ENCODE measurements at regions not wholly inside any gene's neighbourhood (a gene's known extent, or its start where the extent isn't known, plus 50 kb on each side); places are given as distances from the start of the nearest gene placed in this dataset.
A peak's percentile ranks its signal among the peaks of the same experiment; 100 is the strongest.
"Not testable (repeated sequence)": the region's sequence is repeated elsewhere in the genome, so short reads cannot be mapped to it uniquely, and the experiment has no call there.

DNA sequence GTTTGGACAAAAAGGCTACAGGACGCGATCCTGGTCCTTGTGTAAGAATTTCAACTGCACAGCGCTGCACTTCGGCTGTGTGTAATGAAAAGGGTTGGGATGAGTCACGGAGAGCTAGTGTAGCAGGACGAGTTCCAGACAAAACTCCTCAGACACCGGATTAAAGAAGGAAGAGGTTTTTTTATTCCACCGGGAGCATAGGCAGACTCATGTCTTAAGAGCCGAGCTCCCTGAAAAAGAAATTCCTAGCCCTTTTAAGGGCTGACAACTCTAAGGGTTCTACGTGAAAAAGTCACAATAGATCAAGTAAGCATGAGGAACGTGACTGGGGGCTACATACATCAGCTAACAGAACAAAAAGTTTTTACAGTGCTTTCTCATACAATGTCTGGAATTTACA, 54.8 kb upstream of the FAM90A1 start:
- DNase-seq: not testable (repeated sequence)

DNA sequence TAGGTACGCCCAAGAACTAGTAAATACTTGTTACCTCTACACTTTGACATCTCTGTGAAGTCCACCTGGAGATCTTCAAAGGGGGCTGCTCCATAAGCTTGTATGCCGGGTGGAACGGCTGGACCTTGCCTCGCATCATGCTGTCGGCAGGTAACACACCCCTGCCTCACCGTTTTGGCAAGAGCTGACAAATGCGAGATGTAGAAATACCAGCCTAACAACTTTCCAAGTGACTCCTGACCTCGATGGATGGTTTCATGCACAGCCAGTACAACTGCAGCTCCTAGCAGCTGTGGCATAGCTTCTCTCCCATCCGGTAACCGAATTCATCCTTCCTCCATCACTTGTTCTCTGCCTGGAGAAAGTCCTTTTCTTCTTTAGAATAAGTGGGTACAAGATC, 58.3 kb upstream of the FAM90A1 start:
- not testable (repeated sequence) for DNase-seq

DNA sequence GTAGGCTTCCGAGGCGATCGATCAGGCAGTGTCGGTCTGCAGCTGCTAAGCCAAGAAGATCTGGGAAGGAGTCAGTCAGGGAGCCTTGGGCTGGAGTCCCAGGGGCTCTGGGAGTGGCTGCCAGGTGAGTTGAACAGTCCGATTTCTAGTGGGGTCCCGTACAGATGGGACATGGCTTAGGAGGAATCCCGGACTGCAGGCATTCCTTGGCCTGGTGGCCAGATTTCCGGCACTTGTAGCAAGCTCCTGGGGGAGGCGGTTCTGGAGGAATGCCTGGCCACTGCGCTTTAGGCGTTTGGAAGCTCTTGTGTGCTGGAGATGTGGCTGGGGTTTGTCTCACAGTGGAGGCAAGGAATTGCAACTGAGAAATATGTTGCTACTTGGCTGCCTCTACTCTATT, 64.3 kb upstream of the FAM90A1 start:
- not testable (repeated sequence) for DNase-seq

DNA sequence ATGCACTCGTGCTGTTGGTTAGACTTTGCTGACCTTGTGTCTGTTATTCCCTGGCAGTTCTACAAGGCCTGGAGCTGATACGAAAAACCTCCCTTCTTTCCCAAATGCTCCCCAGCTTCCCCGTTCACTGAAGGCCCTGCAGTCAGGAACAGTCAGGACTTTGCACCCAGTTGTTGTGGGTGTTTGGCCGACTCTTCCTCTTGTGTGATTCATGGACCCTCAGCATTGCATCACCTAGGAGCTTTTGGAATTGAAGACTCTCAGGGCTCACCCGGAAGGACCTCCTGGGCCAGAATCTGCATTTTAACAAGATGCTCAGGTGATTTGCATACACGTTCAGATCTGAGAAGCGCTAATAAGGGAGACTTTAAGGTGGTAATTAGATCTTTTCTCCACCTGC, 67.2 kb upstream of the FAM90A1 start:
- not testable (repeated sequence) for DNase-seq

DNA sequence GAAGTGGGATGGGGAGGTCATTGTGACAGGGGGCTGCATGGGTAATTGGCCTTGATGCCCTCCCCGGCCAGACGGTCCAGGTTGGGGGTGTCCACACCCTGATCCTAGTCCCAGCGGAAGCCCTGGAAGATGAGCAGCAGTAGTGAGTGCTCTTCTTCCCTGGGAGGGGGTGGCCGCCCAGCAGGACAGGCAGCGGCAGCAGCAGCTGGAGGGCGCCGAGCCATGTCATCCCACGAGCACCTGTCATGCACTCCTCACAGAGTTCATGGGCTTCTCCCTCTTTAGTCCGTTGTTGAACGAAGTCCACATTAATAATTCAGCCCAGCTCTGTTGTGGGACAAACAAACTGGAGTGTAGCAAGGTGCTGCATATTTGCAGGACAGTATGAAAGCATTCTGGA, 81.2 kb upstream of the FAM90A1 start:
- DNase-seq: not testable (repeated sequence)

DNA sequence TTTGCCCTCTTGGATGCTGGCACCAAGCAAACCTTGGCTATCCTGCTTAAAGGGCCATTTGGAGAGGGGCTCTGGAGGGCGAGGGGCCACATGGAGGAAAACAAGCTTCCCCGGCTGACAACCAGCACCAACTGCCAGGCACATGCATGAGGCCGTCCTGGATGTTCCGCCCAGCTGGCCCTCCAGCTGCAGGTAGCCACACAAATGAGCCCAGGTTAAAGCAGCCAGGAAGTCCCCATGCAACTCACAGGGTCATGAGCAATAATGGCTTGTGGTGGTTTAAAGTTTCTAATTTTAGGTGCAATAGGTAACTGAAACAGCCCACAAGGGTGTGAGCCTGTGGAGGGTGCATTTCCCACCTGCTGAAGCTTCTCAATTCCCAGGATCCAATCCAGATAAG, 88.6 kb upstream of the FAM90A1 start:
- DNase-seq: not testable (repeated sequence)

DNA sequence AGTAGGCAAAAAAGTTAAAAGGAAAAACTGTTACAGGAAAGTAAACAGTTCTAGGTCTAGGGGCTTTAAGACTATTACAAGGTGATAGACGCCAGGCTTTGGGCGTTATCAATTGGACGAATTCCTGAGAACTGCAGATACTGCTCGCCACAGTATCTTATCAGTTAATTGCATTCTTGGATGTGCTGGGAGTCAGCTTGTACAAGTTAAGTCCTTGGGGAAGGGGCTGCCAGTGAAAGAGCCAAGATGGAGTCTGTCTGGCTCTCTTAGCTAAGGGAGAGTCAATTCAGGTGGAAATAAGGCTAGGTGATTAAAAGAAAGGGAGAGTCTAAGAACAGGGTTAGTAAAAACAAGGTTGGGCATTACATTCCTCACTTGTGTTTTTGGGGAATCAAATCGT, 90.3 kb upstream of the FAM90A1 start:
- not testable (repeated sequence) for DNase-seq

DNA sequence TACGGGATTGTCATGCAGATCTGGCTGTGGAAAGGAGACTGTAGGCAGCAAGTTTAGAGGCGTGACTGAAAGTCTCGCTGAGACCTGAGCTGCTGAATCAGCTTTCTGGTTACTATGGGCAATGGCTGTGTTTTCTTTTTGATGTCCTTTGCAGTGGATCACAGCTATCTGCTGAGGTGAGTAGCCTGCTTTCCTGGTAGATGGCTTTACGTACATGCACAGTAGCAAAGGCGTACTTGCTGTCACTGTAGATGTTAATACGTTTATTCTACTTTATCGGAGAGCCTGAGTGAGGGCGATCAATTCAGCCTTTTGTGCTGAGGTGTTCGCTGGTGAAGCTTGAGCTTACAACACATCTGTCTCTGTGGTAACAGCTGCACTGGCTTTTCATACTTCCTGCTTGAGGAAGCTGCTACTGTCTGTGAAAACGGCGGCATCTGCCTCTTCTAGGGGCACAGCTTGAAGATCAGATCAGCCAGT, 92.9 kb upstream of the FAM90A1 start:
- DNase-seq: not testable (repeated sequence)

DNA sequence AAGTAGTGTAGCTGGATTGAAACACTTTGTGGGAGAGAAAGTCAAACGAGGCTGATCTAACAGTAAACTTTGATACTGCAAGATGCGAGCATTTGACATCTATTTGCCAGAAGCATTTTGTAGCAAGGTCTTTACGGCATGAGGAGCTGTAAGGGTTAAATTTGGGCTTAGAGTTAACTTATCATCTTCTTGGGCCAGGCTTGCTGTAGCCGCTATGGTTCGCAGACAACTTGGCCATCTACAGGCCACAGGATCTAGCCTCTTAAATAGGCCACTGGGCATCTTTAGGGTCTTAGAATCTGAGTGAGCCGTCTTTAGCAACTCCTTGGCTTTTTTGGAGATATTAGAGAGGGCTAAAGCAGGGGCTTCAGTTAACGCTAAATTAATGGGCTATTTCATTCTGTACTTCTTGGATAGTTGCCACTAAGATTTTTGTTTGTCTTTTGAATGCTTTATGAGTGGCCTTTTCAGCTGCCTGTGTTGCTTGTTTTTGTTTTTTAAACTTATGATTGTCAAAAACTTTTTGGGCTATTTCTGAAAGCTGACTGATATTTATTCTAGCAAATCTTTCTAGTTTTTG, 93.5 kb upstream of the FAM90A1 start:
- not testable (repeated sequence) for DNase-seq

DNA sequence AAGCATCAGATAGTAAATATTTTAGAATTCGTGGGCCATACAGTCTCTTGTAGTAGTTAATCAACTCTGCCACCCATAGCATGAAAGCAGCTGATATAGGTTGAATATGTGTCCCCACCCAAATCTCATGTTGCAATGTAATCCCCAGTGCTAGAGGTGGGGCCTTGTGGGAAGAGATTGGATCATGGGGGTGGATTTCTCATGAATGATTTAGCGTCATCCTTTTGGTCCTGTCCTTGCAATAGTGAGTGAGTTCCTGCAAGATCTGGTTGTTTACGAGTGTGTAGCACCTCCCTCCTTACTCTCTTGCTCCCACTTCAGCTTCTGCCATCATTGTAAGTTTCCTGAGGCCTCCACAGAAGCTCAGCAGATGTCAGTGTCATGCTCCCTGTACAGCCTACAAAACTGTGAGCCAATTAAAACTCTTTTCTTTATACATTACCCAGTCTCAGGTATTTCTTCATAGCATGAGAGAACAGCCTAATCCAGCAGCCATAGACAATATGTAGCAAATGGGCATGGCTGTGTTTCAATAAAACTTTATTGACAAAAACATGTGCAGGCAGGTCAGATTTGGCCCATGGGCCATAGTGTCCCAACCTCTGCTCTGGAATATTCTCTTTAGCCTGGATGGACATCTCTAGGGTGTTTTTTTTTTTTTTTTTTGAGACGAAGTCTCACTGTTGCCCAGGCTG, 97.9 kb upstream of the FAM90A1 start:
- not testable (repeated sequence) for DNase-seq

DNA sequence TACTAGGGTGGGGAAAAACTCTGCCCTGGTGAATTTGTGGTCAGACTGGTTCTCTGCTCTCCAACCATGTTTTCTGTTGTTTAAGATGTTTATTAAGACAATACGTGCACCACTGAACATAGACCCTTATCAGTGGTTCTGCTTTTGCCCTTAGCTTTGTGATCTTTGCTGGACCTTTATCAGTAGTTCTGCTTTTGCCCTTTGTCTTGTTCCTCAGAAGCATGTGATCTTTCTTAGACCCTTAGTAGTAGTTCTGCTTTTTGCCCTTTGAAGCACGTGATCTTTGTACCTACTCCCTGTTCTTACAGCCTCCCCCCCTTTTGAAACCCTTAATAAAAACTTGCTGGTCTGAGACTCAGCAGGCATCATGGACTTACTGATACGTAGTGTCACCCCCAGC, 101.4 kb upstream of the FAM90A1 start:
- not testable (repeated sequence) for DNase-seq

DNA sequence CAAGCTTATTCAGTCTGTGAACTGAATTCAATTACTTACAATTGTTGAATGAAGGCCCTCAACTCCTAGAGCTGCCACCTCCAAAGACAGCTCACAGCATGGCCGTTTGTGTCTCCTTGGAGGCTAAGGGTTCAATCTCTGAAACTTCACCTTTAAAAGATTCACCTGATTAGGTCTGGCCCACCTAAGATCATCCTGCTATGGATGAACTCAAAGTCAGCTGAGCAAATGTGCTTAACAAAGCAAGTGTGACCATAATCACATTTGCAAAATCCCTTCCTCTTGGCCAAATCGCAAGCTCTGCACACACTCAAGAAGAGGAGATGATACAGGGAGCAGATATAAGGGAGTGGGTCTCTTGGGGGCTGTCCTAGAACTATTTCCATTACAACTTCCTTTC, 105.0 kb upstream of the FAM90A1 start:
- DNase-seq: not testable (repeated sequence)

DNA sequence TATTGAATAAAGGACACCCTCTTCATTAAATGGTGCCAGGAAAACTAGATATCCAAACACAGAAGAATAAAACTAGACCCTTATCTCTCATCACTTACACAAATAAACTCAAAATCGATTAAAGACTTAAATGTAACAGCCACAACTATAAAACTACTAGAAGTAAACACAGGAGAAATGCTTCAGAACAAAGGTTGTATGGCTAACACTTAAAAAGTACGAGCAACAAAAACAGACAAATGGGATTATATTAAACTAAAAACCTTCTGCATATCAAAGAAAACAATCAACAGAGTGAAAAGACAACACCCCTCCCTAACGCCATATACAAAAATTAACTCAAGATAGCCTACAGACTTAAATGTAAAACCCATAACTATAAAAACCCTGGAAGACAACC, 104.7 kb upstream of the CLEC6A start:
- not testable (repeated sequence) for DNase-seq

DNA sequence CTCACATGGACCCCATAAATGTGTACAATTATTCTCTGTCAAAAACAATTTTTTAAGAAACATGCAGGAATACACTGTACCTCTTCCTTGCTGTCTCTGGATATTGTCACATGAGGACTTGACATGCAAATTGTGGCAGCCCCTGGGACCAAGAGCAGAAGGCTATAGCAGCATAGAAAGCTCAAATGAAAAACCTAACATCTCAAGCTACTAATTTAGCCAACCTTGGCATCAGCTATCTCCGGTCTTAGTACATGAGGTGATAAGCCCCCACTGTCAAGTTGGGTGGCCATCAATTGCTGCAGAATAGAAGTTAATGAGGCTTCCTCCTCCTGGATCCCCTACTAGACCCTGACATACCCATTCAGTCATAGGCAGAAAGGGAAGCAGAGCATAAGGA, 101.0 kb upstream of the CLEC6A start:
- not testable (repeated sequence) for DNase-seq

DNA sequence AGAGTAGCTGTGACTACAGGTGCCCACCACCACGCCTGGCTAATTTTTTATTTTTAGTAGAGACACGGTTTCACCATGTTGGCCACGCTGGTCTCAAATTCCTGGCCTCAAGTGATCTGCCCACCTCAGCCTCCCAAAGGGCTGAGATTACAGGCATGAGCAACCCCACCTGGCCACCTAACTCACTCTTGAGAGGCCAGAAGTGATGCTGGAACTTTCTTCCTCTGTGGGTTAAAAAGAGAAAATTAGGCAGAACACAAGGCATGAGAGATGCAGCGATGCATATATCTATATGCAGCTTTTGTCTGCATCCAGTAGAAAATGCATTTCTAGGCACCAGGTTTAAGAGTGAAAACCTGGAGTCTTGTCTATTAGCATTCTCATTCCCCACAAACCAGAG, 100.2 kb upstream of the CLEC6A start:
- not testable (repeated sequence) for DNase-seq

DNA sequence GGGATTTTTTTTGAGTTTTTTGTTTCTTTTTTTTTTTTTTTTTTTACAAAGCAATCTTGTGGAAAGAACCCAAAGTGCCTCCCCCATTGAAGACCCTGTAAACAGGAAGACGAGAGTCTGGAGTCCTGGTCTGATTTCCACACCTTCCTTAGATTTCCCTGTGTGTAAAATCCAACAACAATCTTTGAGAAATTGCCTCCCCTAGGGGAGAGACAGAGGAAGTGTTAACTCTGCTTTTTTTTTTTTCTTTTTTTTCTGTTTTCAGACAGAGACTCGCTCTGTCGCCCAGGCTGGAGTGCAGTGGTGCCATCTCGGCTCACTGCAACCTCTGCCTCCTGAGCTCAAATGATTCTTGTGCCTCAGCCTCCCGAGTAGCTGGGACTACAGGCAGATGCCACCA, 82.0 kb upstream of the CLEC6A start:
- DNase-seq: not testable (repeated sequence)

DNA sequence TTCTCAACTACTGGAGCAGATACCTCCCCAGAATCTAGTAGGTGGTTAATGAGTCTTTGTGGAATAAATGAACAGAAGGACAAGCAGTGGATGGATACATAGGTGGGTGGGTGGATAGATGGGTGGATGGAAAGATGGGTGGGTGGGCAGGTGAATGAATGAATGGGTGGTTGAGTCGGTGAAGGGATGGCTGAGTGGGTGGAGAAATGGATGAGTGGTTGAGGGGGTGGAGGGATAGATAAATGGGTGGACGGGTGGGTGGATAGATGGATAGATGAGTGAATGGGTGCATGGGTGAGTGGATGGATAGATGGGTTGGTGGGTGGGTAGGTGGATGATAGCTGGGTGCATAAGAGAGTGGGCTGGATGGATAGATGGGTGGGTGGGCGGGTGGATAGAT, 80.6 kb upstream of the CLEC6A start:
- DNase-seq: not testable (repeated sequence)

DNA sequence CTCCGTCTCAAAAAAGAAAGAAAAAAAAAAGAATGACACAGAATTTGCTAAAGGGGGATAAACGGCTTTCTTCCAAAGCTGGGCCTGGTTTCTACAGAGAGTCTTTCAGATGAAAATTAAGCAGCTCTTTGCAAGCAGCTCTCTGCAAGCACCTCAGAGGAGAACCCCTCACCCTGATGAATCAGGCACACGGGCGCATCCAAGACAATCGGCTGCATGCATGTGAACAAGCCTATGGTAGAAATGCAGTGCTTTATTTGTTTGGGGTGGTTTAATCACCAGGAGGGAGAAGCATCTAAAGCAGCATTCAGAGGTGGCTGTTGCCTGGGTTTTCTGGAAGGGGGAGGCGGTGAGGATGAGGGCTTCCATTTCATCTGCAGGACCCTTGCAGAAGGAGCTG, 78.0 kb upstream of the CLEC6A start:
- DNase-seq: not testable (repeated sequence)

DNA sequence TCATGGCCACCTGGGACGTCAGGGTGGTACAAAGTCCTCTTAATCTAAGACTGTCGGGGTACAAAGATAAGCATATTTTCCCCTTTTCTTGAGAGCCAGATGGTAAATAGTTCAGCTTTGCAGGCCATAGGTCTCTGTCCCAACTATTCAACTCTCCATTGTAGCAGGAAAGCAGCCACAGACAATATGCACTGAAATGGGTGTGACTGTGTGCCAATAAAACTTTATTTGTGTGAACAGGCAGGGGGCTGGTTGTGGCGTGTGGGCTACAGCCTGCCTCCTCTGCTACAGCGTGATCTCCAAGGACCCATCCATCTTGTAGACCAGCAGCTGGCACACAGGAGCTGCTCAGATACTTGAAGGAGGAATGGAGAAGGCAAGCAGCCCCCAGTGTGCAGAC, 73.2 kb upstream of the CLEC6A start:
- DNase-seq: not testable (repeated sequence)

DNA sequence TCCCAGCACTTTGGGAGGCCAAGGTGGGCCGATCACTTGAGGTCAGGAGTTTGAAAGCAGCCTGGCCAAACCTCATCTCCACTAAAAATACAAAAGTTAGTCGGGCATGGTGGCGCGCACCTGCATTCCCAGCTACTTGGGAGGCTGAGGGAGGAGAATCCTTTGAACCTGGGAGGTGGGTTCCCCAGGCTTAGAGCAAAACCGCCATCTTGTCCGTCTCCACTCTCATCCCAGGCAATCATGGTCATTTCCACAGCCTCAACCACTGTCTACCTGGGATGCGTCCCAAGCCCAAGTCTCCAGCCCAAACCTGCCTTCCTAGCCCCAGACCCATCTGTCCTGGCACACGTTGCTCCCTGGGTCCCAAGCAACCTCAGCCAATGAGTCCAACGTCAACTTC, 71.1 kb upstream of the CLEC6A start:
- not testable (repeated sequence) for DNase-seq

DNA sequence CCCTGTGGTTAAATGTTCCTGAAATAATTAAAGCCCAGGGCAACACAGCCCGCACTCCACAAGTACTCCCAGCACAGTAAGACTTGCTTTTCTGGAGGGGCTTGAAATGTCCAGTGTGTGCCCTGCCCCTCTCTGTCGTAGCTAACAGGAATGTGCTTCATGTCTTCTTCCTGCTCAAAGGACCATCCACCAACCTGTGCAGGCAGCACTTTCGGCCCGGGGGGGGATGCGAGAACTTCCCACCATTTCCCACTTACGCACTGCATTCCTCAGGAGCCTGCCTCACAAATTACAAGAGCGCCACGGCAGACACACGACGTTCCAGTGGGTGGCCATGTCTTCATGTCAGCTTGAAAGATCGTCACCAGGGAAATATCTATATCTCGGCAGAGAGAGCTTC, 70.3 kb upstream of the CLEC6A start:
- not testable (repeated sequence) for DNase-seq

DNA sequence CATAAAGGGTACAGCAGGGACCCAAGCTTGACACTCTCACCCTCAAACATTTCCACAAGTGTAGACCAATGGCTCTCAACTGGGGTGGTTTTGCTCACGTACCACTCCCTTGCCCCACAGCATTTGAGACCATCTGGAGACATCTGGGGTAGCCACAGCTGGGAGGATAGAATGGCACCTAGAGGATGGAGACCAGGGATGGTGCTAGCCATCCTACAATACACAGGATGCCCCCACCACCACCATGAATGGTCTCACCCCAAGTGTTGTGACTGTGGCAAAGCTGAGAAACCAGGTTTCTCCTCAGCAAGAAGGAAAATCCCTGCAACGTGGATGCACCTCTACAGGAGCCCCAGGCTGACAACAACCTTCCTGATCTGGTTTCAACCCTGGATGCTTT, 69.1 kb upstream of the CLEC6A start:
- not testable (repeated sequence) for DNase-seq

DNA sequence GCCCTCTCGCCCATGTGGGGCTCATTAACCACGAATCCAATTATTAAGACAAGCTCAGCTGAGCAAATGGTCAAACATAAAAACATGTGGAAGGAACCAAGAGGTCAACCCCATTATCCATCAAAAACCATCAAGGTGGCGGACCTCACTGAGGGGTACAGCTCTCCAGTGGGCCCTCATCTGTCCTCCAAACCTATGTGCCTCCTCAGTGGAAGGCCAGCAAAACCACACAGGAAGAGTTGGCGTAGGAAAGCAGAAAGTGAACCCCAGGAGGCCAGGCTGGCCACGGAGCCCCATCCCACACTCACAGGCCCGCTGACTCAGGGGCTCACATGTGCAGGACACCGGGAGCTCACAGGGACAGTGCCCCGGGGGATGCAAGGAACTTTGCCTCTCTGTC, 66.5 kb upstream of the CLEC6A start:
- DNase-seq: not testable (repeated sequence)

DNA sequence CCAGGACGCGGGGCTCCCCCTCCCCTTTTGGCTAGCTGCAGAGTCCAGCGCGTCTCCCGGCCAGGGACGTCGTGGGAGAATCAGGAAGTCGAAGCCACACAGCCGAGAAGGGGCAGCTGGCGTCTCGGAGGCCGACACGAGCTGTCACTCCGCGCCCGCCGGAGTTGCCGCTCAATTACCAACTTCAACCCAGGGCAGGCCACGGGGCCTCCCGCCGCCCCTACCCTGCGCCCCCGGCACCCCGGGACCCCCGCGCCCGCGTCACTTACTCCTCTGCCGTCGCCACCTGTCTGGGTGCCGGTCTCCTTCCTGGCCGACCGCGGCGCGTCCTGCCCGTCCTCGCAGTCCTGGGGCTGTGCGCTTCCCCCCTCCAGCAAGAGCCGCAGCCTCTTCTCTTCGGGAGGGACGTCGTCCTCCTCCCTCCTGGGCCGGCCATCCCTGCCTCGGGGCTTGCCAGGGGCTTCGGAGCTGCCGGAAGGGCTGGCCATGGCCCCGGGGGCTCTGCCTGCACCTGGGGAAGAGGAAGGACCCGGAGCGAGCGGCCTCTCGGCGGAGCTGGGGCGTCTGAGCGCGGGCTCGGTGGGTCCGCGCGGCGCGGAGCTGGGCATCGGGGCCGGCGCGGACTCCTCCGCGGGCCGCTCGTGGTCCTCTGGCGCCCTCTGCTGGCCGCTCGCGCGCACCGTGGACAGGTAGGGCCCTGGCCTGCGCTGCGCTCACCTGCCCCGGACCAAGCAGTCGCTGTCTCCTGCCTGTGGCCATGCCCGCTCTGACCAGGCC, 65.6 kb upstream of the CLEC6A start:
- DNase-seq: peak; percentile 83
